ENCODE measurements at regions not wholly inside any gene's neighbourhood (a gene's known extent, or its start where the extent isn't known, plus 50 kb on each side); places are given as distances from the start of the nearest gene placed in this dataset.

DNA sequence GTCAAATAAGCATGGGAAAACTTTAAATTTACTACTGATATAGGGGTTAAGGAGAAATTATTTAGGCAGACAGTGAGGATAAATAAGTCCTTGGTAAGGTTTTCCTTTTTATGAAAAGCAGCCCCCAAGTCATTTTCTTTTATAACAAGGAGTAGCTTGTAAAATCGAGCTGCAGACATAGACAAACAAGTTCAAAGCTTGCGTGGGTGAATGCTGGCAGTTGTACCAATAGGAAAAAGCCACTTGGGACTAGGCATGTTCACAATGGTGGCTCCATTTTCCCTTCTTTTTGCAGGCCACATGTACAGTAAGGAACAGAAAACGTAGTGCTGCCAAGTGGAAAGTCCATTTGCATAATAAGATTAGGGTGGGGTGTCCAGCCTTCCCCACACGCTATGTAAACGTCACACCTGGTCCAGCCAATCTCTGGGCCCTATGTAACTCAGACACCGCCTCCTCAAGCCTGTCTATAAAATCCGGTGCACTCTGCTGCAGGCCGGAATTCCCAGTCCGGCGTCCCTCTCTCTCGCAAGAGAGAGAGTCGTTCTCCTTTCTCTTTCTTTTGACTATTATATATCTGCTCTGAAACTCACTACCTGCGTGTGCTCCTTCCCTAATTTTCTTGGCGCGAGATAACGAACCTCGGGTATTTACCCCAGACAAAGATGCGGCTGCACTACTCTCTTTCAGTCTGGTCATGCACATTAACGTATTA lies 217.1 kb upstream of the MAN1A1 start (continued):
- TF ChIP-seq, protein P1, sequence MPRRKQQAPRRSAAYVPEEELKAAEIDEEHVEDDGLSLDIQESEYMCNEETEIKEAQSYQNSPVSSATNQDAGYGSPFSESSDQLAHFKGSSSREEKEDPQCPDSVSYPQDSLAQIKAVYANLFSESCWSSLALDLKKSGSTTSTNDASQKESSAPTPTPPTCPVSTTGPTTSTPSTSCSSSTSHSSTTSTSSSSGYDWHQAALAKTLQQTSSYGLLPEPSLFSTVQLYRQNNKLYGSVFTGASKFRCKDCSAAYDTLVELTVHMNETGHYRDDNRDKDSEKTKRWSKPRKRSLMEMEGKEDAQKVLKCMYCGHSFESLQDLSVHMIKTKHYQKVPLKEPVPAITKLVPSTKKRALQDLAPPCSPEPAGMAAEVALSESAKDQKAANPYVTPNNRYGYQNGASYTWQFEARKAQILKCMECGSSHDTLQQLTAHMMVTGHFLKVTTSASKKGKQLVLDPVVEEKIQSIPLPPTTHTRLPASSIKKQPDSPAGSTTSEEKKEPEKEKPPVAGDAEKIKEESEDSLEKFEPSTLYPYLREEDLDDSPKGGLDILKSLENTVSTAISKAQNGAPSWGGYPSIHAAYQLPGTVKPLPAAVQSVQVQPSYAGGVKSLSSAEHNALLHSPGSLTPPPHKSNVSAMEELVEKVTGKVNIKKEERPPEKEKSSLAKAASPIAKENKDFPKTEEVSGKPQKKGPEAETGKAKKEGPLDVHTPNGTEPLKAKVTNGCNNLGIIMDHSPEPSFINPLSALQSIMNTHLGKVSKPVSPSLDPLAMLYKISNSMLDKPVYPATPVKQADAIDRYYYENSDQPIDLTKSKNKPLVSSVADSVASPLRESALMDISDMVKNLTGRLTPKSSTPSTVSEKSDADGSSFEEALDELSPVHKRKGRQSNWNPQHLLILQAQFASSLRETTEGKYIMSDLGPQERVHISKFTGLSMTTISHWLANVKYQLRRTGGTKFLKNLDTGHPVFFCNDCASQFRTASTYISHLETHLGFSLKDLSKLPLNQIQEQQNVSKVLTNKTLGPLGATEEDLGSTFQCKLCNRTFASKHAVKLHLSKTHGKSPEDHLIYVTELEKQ (CRISPR knock-in tag; IDR thresholded peaks at IDR 0.05) = no peak
- TF ChIP-seq CBFB (CRISPR knock-in tag; IDR thresholded peaks at IDR 0.05) = no peak
- TF ChIP-seq ZNF668 (CRISPR knock-in tag; IDR thresholded peaks at IDR 0.05) = no peak
- TF ChIP-seq, protein P2, sequence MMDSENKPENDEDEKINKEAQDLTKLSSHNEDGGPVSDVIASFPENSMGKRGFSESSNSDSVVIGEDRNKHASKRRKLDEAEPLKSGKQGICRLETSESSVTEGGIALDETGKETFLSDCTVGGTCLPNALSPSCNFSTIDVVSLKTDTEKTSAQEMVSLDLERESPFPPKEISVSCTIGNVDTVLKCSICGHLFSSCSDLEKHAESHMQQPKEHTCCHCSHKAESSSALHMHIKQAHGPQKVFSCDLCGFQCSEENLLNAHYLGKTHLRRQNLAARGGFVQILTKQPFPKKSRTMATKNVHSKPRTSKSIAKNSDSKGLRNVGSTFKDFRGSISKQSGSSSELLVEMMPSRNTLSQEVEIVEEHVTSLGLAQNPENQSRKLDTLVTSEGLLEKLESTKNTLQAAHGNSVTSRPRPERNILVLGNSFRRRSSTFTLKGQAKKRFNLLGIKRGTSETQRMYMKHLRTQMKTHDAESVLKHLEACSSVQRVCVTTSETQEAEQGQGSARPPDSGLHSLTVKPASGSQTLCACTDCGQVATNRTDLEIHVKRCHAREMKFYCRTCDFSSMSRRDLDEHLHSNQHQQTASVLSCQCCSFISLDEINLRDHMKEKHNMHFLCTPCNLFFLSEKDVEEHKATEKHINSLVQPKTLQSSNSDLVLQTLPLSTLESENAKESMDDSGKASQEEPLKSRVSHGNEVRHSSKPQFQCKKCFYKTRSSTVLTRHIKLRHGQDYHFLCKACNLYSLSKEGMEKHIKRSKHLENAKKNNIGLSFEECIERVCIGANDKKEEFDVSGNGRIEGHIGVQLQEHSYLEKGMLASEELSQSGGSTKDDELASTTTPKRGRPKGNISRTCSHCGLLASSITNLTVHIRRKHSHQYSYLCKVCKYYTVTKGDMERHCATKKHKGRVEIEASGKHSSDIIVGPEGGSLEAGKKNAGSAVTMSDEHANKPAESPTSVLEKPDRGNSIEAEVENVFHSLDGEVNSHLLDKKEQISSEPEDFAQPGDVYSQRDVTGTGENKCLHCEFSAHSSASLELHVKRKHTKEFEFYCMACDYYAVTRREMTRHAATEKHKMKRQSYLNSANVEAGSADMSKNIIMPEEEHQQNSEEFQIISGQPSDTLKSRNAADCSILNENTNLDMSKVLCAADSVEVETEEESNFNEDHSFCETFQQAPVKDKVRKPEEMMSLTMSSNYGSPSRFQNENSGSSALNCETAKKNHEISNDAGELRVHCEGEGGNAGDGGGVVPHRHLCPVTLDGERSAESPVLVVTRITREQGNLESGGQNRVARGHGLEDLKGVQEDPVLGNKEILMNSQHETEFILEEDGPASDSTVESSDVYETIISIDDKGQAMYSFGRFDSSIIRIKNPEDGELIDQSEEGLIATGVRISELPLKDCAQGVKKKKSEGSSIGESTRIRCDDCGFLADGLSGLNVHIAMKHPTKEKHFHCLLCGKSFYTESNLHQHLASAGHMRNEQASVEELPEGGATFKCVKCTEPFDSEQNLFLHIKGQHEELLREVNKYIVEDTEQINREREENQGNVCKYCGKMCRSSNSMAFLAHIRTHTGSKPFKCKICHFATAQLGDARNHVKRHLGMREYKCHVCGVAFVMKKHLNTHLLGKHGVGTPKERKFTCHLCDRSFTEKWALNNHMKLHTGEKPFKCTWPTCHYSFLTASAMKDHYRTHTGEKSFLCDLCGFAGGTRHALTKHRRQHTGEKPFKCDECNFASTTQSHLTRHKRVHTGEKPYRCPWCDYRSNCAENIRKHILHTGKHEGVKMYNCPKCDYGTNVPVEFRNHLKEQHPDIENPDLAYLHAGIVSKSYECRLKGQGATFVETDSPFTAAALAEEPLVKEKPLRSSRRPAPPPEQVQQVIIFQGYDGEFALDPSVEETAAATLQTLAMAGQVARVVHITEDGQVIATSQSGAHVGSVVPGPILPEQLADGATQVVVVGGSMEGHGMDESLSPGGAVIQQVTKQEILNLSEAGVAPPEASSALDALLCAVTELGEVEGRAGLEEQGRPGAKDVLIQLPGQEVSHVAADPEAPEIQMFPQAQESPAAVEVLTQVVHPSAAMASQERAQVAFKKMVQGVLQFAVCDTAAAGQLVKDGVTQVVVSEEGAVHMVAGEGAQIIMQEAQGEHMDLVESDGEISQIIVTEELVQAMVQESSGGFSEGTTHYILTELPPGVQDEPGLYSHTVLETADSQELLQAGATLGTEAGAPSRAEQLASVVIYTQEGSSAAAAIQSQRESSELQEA (IDR thresholded peaks at IDR 0.05; ENCODE audit: low read depth) = no peak
- TF ChIP-seq TAL1 (IDR thresholded peaks at IDR 0.05) = no peak
- TF ChIP-seq, protein P3, sequence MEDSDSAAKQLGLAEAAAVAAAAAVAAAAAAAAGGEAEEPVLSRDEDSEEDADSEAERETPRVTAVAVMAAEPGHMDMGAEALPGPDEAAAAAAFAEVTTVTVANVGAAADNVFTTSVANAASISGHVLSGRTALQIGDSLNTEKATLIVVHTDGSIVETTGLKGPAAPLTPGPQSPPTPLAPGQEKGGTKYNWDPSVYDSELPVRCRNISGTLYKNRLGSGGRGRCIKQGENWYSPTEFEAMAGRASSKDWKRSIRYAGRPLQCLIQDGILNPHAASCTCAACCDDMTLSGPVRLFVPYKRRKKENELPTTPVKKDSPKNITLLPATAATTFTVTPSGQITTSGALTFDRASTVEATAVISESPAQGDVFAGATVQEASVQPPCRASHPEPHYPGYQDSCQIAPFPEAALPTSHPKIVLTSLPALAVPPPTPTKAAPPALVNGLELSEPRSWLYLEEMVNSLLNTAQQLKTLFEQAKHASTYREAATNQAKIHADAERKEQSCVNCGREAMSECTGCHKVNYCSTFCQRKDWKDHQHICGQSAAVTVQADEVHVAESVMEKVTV (CRISPR knock-in tag; IDR thresholded peaks at IDR 0.05) = no peak
- no peak for TF ChIP-seq GABPB2 (CRISPR knock-in tag; conservative IDR thresholded peaks at IDR 0.05)
- no peak for TF ChIP-seq ZNF384 (IDR thresholded peaks at IDR 0.05; ENCODE audit: low read depth, low read length)
- no peak for TF ChIP-seq MIER1 (IDR thresholded peaks at IDR 0.05; ENCODE audit: low read depth)
- TF ChIP-seq ZNF551 (CRISPR knock-in tag; IDR thresholded peaks at IDR 0.05) = no peak
- TF ChIP-seq, protein P4, sequence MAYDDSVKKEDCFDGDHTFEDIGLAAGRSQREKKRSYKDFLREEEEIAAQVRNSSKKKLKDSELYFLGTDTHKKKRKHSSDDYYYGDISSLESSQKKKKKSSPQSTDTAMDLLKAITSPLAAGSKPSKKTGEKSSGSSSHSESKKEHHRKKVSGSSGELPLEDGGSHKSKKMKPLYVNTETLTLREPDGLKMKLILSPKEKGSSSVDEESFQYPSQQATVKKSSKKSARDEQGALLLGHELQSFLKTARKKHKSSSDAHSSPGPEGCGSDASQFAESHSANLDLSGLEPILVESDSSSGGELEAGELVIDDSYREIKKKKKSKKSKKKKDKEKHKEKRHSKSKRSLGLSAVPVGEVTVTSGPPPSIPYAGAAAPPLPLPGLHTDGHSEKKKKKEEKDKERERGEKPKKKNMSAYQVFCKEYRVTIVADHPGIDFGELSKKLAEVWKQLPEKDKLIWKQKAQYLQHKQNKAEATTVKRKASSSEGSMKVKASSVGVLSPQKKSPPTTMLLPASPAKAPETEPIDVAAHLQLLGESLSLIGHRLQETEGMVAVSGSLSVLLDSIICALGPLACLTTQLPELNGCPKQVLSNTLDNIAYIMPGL (CRISPR knock-in tag; IDR thresholded peaks at IDR 0.05) = no peak
